ENCODE measurements at regions not wholly inside any gene's neighbourhood (a gene's known extent, or its start where the extent isn't known, plus 50 kb on each side); places are given as distances from the start of the nearest gene placed in this dataset.
"Not testable (repeated sequence)": the region's sequence is repeated elsewhere in the genome, so short reads cannot be mapped to it uniquely, and the experiment has no call there.

DNA sequence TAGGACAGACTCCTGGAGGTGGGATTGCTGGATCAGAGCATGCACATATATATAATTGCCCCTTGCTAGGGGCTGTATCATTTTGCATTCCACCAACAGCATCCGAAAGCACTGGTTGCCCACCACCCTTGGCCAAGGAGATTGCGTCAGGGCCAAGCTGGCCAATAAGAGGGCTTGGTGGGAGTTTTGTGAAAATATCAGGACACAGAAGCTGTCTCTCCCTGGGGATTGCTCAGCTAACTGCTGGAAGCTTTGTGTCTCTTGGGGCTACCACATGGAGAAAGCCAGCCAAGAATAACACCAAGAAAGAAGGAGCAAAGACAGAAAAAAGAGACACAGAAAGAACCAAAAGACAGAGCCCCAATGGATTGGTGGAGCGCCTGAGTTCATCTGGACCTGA is 90.6 kb upstream of the RALGAPA2 start:
- intact Hi-C loops (cut with micrococcal nuclease) = no loop called here
- Mint-ChIP-seq H3K9me3 (no peaks in the 10 kb centered on the region), H3K36me3 (ENCODE audit: low read depth) (no peaks in the 10 kb centered on the region), H3K27me3 (ENCODE audit: insufficient read depth) (no peaks in the 10 kb centered on the region), H3K4me3 (no peak overlapping the region), H3K27ac (no peak overlapping the region), H3K4me1 (ENCODE audit: low read depth) (no peaks in the 10 kb centered on the region)
- DNase-seq (ENCODE audit: low spot score) = no peak

DNA sequence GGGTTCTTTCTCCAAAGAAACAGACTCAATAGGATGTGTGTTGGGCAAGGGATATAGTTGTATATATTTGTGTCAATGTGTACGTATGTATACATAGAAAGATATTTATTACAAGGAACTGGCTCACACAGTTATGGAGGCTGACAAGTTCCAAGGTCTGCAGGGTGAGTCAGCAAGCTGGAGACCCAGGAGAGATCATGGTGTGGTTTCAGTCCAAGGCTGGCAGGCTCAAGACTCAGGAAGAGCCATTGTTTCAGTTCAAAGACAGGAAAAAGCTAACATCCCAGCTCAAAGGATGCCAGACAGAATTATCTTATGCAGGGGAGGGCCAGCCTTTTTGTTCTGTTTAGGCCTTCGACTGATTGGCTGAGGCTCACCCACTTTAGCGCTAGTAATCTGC is 89.9 kb upstream of the RALGAPA2 start:
- no peak overlapping the region for H3K27ac Mint-ChIP-seq

DNA sequence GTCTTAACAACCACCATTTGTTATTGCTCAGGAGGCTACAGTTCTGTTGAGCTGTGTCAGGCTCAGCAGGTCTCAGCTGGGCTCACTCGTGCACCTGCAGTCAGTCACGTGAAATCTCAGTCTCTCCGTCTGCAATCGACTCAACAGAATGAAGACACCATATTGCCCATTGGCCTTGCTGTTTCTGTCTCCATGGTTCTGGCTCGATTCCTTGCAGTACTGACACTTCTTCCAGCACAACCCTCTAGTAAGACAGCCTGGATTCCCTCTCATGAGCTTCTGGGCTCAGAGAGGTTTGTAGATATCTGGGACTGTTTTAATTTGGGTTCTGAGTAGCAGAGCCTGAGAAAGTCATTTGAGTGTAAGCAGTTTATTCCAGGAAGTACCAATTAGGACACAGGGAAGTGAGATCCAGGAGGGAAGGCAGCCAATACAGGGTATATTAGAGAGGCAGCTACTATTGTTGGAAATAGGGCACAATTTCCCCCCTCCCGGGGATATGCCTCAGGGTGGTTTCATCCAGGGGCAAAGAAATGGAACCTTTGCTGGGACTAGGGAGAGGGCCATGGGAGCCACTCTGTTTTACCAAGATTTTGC is 87.4 kb upstream of the RALGAPA2 start:
- intact Hi-C loops (cut with micrococcal nuclease) = no loop called here
- Mint-ChIP-seq H3K27ac (no peak overlapping the region), H3K4me3 (no peak overlapping the region), H3K9me3 (no peaks in the 10 kb centered on the region), H3K27me3 (ENCODE audit: insufficient read depth) (no peaks in the 10 kb centered on the region), H3K4me1 (ENCODE audit: low read depth) (no peaks in the 10 kb centered on the region), H3K36me3 (ENCODE audit: low read depth) (no peaks in the 10 kb centered on the region)
- no peak for DNase-seq (ENCODE audit: low spot score)

More for the DNA sequence above, 89.9 kb upstream of the RALGAPA2 start:
- no peaks in the 10 kb centered on the region for H3K27me3 Mint-ChIP-seq (ENCODE audit: insufficient read depth)
- H3K36me3 Mint-ChIP-seq (ENCODE audit: low read depth) = no peaks in the 10 kb centered on the region
- no peak for DNase-seq (ENCODE audit: low spot score)
- no peaks in the 10 kb centered on the region for H3K9me3 Mint-ChIP-seq
- no peak overlapping the region for H3K4me3 Mint-ChIP-seq
- no peaks in the 10 kb centered on the region for H3K4me1 Mint-ChIP-seq (ENCODE audit: low read depth)
- intact Hi-C loops (cut with micrococcal nuclease) = no loop called here

DNA sequence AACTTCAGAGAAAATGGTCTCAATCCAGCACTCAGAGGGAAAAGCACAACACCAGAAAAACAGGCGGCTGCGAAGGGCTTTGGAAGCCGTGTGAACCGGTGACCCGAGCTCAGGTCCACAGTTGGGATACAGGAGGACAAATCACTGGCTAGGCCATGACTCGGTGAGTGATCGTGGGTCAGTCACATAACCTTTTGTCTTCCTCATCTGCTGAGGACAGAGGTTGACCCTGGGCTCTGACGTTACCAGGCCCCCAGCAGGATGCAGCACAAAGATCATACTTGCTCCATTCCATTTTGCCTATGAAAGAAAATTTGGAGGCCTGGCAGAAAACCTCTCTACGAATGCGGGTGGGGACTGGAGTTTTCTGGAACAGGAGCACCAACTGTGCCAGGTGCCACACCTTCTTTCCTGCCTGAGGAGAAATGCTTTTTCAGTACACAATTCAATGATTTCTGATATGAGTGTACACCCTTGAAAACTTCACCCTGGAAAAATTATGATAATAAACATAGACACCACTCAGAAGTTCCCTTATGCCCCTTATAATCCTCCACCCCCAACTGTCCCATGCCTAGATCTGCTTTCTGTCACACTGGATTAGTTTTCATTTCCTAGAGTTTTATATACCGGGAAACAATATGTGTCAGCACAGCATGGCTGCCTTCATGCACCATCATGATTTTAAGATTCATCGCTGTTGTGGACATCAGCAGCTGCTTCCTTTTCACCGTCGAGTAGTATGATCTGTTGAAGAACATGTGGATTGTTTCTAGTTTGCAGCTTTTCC is 85.3 kb upstream of the RALGAPA2 start:
- Mint-ChIP-seq H3K4me3 (no peak overlapping the region), H3K9me3 (no peaks in the 10 kb centered on the region), H3K27me3 (ENCODE audit: insufficient read depth) (no peaks in the 10 kb centered on the region), H3K27ac (no peak overlapping the region), H3K36me3 (ENCODE audit: low read depth) (no peaks in the 10 kb centered on the region), H3K4me1 (ENCODE audit: low read depth) (no peaks in the 10 kb centered on the region)
- DNase-seq (ENCODE audit: low spot score) = no peak
- intact Hi-C loops (cut with micrococcal nuclease) = no loop called here

DNA sequence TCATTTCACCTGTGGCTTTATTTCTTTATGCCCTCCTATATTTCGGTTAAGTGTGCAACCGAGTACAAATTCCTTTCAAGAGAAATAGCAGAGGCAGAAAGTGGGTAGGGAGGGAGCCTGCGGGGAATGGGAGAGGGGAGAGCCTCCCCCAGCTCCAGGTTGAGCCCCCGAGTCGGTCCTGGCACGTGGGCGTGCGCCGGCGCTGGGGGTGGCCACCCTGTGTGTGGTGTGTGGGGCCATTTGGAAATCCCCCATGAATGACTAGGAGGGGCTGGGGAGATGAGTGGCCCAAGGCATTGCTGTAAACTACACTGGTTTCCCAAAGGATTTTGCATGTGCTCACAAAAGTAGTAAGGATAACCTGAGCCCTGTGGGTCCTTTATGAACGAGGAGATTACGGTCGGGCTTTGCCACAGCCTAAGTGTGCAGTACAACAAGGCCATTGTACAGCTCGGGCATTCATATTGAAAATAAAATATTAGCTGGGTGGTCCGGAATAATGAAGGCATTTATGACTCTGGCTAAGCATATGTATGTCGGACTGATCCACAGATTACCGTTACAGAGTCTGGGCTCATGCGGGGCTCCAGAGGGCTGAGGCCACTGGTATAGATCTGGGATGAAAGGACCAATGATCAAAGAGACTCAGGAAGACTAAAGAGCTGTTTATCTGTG is 84.5 kb upstream of the RALGAPA2 start:
- no peaks in the 10 kb centered on the region for H3K4me1 Mint-ChIP-seq (ENCODE audit: low read depth)
- no peaks in the 10 kb centered on the region for H3K9me3 Mint-ChIP-seq
- no peaks in the 10 kb centered on the region for H3K27me3 Mint-ChIP-seq (ENCODE audit: insufficient read depth)
- H3K36me3 Mint-ChIP-seq (ENCODE audit: low read depth) = no peaks in the 10 kb centered on the region
- intact Hi-C loops (cut with micrococcal nuclease) = no loop called here
- DNase-seq (ENCODE audit: low spot score) = no peak
- no peak overlapping the region for H3K27ac Mint-ChIP-seq
- no peak overlapping the region for H3K4me3 Mint-ChIP-seq

DNA sequence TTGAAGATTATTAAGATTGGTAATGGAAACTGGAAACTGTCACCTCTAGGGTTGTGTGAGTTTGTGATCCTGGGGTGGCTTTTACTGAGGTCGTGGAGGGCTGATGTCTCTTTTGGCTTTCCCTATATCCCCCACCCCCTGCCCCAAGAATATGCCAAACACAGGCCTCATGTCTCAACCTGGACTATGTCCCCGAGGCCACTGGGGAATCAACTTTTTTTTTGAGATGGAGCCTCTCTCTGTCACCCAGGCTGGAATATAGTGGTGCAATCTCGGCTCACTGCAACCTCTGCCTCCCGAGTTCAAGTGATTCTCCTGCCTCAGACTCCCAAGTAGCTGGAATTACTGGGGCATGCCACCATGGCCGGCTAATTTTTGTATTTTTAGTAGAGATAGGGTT is 83.3 kb upstream of the RALGAPA2 start:
- no peak for DNase-seq (ENCODE audit: low spot score)
- intact Hi-C loops (cut with micrococcal nuclease) = no loop called here
- H3K4me3 Mint-ChIP-seq = no peak overlapping the region
- no peaks in the 10 kb centered on the region for H3K27me3 Mint-ChIP-seq (ENCODE audit: insufficient read depth)
- H3K27ac Mint-ChIP-seq = no peak overlapping the region
- no peaks in the 10 kb centered on the region for H3K4me1 Mint-ChIP-seq (ENCODE audit: low read depth)
- H3K9me3 Mint-ChIP-seq = no peaks in the 10 kb centered on the region
- no peaks in the 10 kb centered on the region for H3K36me3 Mint-ChIP-seq (ENCODE audit: low read depth)

DNA sequence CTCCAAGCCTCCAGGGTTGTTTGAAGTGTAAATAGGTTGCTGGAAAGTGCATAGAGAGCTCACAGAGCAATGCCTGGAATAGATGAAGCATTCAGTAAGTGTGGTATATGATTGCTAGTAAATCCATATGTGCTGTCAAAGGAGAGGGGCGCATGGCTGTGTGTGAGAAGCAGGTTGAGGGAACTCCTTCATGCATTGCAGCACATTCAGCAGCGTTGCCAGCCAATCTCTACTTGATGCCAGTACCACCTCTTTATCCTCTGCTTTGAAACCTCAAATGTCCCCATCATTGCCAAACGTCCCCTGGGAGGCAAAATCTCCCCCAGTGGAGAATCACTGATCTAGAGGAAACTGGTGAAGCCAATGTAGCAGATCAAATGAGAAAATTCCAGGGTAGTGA is 82.7 kb upstream of the RALGAPA2 start:
- H3K9me3 Mint-ChIP-seq = no peaks in the 10 kb centered on the region
- intact Hi-C loops (cut with micrococcal nuclease) = no loop called here
- no peaks in the 10 kb centered on the region for H3K36me3 Mint-ChIP-seq (ENCODE audit: low read depth)
- no peaks in the 10 kb centered on the region for H3K4me1 Mint-ChIP-seq (ENCODE audit: low read depth)
- no peak for DNase-seq (ENCODE audit: low spot score)
- H3K27ac Mint-ChIP-seq = no peak overlapping the region
- H3K27me3 Mint-ChIP-seq (ENCODE audit: insufficient read depth) = no peaks in the 10 kb centered on the region
- no peak overlapping the region for H3K4me3 Mint-ChIP-seq

DNA sequence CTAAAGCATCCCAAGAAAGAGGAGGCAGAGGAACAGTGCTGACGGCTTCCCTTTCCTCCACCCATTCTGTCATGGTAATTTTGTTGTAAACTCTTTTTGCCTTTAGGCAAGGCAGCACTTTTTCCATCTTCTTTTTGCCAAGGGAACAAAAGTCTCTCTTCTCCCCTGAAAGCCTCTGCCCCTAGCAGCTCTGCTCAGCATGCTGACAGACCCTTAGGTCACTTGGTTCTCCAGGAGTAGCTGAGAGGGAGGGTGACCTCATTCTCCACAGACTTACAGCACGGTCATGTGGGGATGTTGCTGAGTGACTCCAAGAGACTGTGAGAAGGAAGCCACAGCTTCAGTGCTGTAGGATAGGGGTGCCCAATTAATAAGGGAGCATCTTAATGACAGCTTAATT is 81.1 kb upstream of the RALGAPA2 start:
- intact Hi-C loops (cut with micrococcal nuclease) = no loop called here
- Mint-ChIP-seq H3K4me1 (ENCODE audit: low read depth) (no peaks in the 10 kb centered on the region), H3K9me3 (no peaks in the 10 kb centered on the region), H3K4me3 (no peak overlapping the region), H3K27ac (no peak overlapping the region), H3K27me3 (ENCODE audit: insufficient read depth) (no peaks in the 10 kb centered on the region), H3K36me3 (ENCODE audit: low read depth) (no peaks in the 10 kb centered on the region)
- DNase-seq (ENCODE audit: low spot score) = no peak

DNA sequence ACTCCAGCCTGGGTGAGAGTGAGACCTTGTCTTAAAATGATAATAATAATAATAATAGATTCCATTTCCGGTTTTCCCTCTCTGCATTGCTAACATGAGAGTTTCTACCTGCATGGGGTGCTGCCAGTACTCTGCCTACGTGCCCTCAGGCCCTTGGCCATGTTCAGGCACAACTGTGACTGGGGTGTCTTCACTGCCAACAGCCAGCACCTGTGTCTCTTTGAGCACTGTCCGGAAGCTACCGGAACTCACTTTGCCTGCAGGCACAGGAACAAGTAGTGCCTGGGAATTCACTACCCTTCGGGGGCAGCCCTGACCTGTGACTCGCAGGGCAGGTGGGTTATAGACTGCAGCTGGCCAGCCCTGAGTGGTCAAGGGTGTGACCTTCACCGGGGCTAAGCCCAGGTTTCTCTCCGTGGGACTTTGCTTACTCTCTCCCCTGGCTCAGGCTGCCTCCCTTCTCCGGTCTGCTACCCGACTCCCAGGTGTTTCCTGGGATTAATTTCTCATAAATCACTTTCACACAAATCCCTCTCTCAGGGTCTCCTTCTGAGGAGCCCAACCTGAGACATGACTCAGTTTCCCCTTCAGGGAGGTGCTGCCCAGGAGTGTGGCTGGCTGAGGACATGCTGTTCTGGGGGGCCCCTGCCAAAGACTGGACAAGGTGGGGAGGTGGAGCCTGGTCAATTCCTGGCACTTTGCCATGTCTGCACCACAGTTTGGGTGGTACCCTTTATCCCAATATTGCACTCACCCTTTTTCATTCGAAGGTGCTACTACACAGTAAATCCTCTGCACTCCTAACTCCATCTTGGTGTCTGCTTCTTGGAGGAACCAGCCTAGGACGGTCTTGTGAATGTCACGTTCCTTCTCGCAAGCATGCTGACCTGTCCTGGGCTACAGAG is 79.5 kb upstream of the RALGAPA2 start:
- Mint-ChIP-seq H3K27ac (no peak overlapping the region), H3K27me3 (ENCODE audit: insufficient read depth) (no peaks in the 10 kb centered on the region), H3K9me3 (no peaks in the 10 kb centered on the region), H3K4me3 (no peak overlapping the region), H3K4me1 (ENCODE audit: low read depth) (no peaks in the 10 kb centered on the region), H3K36me3 (ENCODE audit: low read depth) (no peaks in the 10 kb centered on the region)
- intact Hi-C loops (cut with micrococcal nuclease) = no loop called here
- DNase-seq (ENCODE audit: low spot score) = no peak

DNA sequence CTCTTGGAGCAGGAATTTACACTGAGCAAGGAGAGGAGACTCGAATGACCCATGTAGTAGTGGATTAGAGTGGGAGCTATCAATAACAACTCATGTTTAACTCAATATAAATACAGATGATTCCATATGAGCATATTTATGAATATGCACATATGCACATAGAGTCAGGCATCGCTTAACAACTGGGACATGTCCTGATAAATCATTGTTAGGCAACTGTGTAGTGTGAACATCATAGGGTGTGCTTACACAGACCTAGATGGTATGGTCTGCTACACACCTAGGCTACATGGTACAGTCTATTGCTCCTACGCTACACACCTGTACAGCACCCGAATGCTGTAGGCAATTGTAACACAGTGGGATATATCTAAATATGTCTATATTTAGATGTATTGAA is 75.9 kb upstream of the RALGAPA2 start:
- DNase-seq (ENCODE audit: low spot score) = no peak
- Mint-ChIP-seq H3K4me3 (no peak overlapping the region), H3K27ac (no peak overlapping the region), H3K36me3 (ENCODE audit: low read depth) (no peaks in the 10 kb centered on the region), H3K27me3 (ENCODE audit: insufficient read depth) (no peaks in the 10 kb centered on the region), H3K4me1 (ENCODE audit: low read depth) (no peaks in the 10 kb centered on the region), H3K9me3 (peaks cover 3% of the 10 kb centered on the region)
- intact Hi-C loops (cut with micrococcal nuclease) = no loop called here

DNA sequence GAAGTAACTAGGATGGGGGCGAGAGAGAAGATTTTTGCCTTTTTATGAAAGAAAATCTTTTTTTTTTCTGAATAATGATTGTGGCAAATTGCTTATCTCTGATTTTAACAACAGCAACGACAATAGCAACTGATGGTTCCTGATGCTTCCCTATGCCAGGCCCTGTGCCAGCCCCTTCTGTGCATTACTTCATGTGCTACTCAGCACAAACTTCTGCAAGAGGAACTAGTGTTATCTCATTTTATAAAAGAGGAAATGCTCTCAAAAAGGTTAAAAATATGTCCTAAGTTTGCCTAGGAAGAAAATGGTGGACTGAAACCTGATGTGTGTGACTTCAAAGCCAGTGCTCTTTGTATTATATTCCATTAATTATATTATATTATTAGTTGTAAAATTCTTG is 74.0 kb upstream of the RALGAPA2 start:
- no peak for DNase-seq (ENCODE audit: low spot score)

DNA sequence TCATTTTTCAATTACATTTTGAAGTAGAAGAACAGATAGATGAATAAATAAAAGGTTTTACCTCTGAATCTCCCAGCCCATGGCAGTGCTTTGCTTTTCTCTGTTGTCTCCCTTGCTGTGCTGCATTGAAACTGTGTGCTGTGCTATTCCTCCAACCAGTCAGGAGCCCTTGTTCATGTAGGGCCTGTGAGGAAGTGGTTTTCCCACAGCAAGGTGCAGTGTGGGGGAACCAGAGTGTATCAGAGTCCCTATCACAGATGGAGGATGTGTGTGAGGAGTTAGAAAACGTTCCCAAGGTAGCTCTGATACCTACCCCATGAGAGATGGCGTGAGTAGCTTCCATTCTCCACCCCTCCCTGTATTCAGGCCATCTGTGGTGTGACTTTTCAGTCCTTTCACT is 72.8 kb upstream of the RALGAPA2 start:
- peaks cover 3% of the 10 kb centered on the region for H3K27me3 Mint-ChIP-seq (ENCODE audit: insufficient read depth)
- no peaks in the 10 kb centered on the region for H3K4me1 Mint-ChIP-seq (ENCODE audit: low read depth)
- intact Hi-C loops (cut with micrococcal nuclease) = no loop called here
- H3K9me3 Mint-ChIP-seq = peaks cover 3% of the 10 kb centered on the region
- H3K4me3 Mint-ChIP-seq = no peak overlapping the region
- H3K27ac Mint-ChIP-seq = no peak overlapping the region
- no peak for DNase-seq (ENCODE audit: low spot score)
- H3K36me3 Mint-ChIP-seq (ENCODE audit: low read depth) = no peaks in the 10 kb centered on the region

More for the DNA sequence above, 74.0 kb upstream of the RALGAPA2 start:
- Mint-ChIP-seq H3K27me3 (ENCODE audit: insufficient read depth) (peaks cover under 1% of the 10 kb centered on the region), H3K36me3 (ENCODE audit: low read depth) (no peaks in the 10 kb centered on the region), H3K4me1 (ENCODE audit: low read depth) (no peaks in the 10 kb centered on the region), H3K9me3 (peaks cover 3% of the 10 kb centered on the region), H3K4me3 (no peak overlapping the region), H3K27ac (no peak overlapping the region)
- intact Hi-C loops (cut with micrococcal nuclease) = no loop called here

DNA sequence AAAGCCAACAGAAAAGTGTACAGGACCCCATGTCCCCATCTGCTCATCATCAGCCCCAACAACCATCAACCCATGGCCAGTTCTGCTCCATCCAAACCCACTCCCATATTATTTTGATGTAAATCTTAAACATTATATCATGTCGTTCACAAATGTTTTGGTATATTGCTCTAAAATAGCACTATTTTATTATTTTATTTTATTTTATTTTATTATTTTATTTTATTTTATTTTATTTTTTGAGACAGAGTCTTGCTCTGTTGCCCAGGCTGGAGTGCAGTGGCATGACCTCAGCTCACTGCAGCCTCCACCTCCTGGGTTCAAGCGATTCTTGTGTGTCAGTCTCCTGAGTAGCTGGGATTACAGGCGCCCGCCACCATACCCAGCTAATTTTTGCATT is 72.0 kb upstream of the RALGAPA2 start:
- H3K36me3 Mint-ChIP-seq (ENCODE audit: low read depth); intact Hi-C loops (cut with micrococcal nuclease); H3K9me3 Mint-ChIP-seq; H3K4me3 Mint-ChIP-seq; DNase-seq (ENCODE audit: low spot score); H3K4me1 Mint-ChIP-seq (ENCODE audit: low read depth); H3K27me3 Mint-ChIP-seq (ENCODE audit: insufficient read depth); H3K27ac Mint-ChIP-seq: not testable (repeated sequence)

Measured in activated T-helper 1 cell treated with anti-CD3 and anti-CD28 coated beads, Interleukin-12 subunit alpha, Interleukin-12 subunit beta, Interleukin-2, Interleukin-4 antibody, amounts not matched to agents 30 ng/mL and 10 ng/mL and 1 ng/mL, durations not matched to agents 14 hours and 24 hours and 36 hours (primary cell).